GM12891 (cell line): ENCODE measurements at regions not wholly inside any gene's neighbourhood (a gene's known extent, or its start where the extent isn't known, plus 50 kb on each side); places are given as distances from the start of the nearest gene placed in this dataset.

Experiments used
- POLR2A ChIP-seq: IDR thresholded peaks from 2 replicates; pipeline ENCODE4 v1.6.1; 2011; ENCODE audit warnings: low read depth, low read length, control low read depth
- POLR2AphosphoS5 ChIP-seq: IDR thresholded peaks from 2 replicates; pipeline ENCODE4 v1.6.1; 2011; ENCODE audit warnings: low read depth, low read length, control low read depth
- TAF1 ChIP-seq: IDR thresholded peaks from 2 replicates; pipeline ENCODE4 v1.6.1; 2011; ENCODE audit warnings: low read depth, low read length, control low read depth

GRCh38 chr2:67528320-67528719 lies 131.2 kb downstream of the ETAA1 start:
- TF ChIP-seq POLR2AphosphoS5, result no peak
- TF ChIP-seq POLR2A, result no peak
- TF ChIP-seq TAF1, result no peak
